ENCODE measurements at regions not wholly inside any gene's neighbourhood (a gene's known extent, or its start where the extent isn't known, plus 50 kb on each side); places are given as distances from the start of the nearest gene placed in this dataset.

- no peak for DNase-seq
Measured at GRCh38 chr4:111187108-111187507, 564.2 kb upstream of the PITX2 start.

DNA sequence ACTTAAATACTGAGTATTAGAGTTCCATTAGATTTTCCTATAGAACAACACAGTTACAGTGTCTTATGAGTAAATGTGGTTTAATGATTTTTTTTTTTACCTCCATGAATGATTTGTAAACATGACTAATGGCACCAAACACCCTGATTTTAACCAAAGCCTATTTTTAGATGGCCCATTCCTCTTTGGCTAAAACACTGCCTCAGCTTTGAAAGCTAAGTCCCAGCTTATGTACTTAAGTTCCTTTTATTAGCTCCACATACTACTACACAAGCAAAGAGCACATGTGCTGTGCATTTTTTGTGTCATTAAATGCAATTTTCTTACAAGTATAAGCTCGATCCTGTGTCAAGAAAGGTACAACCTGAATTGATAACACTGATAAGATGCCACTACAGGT, 575.6 kb upstream of the PITX2 start:
- DNase-seq: no peak

GRCh38 chr4:111204797-111205196, 581.9 kb upstream of the PITX2 start:
- no peak for DNase-seq

- no peak for DNase-seq
Measured at GRCh38 chr4:111208970-111209369, 586.1 kb upstream of the PITX2 start.

DNA sequence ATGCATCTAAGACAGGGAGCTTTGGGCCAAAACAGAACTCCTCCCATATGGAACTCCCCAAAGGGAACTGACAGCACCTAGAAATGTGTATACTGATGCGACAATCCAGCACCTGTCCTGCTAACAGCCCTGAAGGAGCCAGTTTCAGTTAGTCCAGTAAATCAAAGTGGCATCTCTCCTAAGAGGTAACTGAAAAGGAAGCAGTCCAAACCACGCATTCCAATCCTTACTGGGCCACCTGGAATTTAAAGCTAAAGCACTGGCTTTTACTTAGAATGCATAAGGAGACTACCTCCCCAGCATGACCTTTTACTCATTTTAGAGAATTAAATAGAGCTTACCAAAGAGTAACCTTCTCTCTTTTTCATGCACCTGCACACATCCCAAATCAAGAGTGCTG, 586.8 kb upstream of the PITX2 start:
- no peak for DNase-seq

DNA sequence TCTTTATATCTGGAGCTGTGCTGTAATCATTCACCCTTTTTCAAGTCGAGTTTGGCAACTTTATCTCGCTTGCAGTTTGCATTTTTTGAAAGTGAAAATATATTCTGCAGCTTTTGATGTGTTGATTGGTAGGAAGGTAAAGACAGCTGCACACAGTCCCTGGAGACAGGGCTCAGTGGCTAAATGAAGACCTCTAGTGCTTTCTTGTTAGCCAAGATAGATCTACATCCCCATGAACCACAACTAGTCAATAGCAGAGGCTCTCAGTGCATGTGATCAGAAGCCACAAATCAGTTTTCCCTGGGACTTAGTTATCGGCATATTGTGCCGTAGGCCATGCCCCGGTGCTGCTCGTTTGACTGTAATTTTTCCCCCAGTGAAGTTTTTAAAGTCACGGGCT, 587.7 kb upstream of the PITX2 start:
- no peak for DNase-seq

GRCh38 chr4:111213531-111213930, 590.7 kb upstream of the PITX2 start:
- no peak for DNase-seq

GRCh38 chr4:111214371-111214770, 591.5 kb upstream of the PITX2 start:
- no peak for DNase-seq

DNA sequence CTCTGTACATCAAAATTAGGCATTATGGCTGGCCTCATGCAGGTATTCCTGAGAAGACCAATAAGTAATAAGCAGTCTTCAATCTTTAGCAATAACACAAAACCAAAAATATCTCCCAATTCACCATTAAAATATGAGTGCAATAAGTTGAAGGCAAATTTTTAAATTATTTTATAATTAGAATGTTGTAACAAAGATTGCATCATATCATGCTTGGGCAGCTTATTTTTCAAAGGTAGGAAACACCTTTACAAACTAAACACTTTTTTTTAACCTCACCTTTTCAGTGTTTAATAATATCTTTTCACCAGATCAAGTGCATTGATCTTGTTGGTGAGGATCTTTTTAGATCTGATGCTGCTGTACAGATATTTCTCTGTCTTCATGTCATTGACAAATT, 592.9 kb upstream of the PITX2 start:
- DNase-seq: no peak

GRCh38 chr4:111216791-111217190, 593.9 kb upstream of the PITX2 start:
- no peak for DNase-seq

GRCh38 chr4:111221371-111221770, 598.5 kb upstream of the PITX2 start:
- DNase-seq: no peak

DNA sequence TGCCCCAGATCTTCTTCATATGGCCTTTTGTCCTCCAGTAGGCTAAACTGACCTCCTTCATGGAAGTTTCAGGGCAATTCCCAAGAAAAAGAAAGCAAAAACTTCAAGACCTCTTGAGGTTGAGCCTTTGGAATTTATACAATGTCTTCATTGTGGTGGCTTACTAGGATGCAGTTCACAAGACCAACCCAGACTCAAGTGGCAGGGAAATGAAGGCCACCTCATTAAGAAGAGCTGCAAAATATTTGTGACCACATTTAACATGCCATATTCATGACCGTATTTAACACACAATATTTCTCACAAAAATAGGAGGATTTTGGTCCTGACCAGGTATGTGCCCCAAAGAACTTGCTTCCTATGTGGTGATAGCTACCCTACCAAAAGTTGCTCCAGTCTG, 605.5 kb upstream of the PITX2 start:
- no peak for DNase-seq

DNA sequence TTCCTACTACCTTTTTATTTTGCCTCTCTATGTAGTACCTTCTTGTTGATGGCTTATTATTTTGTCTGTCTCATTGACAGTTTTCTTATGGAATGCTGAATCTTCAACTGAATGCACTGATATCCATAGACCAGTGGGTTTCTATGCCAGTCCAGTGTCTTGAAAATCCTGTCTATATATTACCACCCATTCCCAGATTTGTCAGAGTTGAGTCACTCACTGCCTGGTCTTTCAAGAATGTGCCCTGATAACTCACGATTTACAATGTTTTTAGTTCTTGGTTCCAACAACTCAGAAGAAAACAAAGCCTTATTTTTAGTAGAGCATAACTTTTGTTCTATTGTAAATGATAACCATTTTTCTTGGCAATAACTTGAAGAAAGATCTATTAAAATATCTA, 606.0 kb upstream of the PITX2 start:
- no peak for DNase-seq

DNA sequence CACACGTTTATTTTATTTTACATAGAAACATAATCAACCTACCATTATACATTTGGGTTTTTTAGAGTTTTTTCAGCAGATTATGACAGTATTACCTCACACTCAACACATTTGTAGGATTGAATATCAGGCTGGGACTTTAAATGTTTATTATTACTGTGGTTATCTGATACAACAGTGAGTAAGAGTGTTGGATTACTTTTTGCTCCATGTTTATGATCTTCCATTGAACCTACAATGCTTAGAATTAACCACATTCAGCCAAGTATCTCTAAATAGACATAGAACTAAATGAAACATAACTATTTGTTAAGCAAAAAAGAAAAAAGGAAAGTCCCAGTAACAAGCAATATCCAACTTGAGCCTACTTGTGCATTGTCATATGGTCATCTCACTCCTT, 607.4 kb upstream of the PITX2 start:
- no peak for DNase-seq

DNA sequence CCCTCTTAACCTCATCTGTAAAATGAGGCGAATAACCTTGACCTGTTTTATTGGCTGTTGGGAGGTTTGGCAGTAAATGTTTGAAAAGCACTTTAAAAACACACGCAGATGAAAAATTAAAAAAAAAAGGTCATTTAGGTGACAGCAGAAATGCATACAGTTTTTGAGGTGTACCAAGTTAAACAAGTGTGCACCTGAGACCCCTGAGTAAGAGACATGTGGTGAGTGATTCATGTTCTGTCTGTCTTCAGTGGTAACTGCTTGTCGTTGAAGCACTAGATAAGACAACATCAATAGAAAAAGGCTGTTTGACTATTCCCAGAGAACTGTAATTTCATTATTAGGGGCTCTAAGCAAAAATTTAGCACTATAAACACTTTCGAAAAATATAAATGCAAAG, 608.4 kb upstream of the PITX2 start:
- no peak for DNase-seq

- no peak for DNase-seq
Measured at GRCh38 chr4:111234939-111235338, 612.1 kb upstream of the PITX2 start.

GRCh38 chr4:111263836-111264235, 641.0 kb upstream of the PITX2 start:
- no peak for DNase-seq

- no peak for DNase-seq
Measured at GRCh38 chr4:111266937-111267336, 644.1 kb upstream of the PITX2 start.

DNA sequence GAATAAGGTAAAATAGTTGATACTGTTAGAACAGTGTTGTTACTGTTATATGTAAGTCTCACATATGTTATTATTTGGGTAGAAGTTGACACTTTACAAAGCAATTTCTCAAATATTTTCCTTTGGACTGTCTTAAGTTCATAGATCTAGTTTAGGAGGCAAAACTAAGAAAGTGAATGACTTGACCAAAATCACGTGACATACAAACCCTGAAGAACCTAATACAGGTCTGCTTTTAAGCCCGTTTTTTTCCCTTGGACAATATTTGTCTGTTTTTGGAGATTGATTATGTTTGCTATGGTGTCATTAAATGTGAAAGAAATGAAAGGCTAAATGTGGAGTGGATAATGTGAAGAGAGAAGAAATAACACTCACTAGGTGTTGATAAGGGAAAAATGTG, 644.9 kb upstream of the PITX2 start:
- DNase-seq: no peak

- no peak for DNase-seq
Measured at GRCh38 chr4:111268769-111269414, 646.0 kb upstream of the PITX2 start.

DNA sequence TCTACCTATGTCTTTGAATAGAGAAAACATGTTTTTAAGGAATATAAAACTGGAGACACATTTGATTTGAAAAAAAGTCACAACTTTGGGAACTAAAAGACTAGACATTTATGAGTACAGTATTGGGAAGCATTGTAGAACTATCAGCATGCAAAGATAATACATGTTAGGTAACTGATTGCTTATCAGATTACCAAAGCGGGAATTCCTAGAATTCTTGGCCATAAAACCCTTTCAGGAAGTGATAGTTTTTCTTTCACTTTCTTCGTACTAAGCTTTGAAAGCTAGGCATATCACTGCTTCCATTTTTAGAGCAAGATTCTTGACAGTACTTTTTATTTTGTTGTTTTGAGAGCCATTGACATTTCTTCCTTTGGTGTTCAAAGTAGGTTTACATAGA, 646.6 kb upstream of the PITX2 start:
- DNase-seq: no peak

GRCh38 chr4:111274060-111274459, 651.2 kb upstream of the PITX2 start:
- no peak for DNase-seq

- no peak for DNase-seq
Measured at GRCh38 chr4:111274486-111274885, 651.6 kb upstream of the PITX2 start.

GRCh38 chr4:111281219-111281618, 658.3 kb upstream of the PITX2 start:
- no peak for DNase-seq

- no peak for DNase-seq
Measured at GRCh38 chr4:111282035-111282434, 659.2 kb upstream of the PITX2 start.

Data from femur (tissue), 1 donor.